GM10266 (cell line): ENCODE measurements at regions not wholly inside any gene's neighbourhood (a gene's known extent, or its start where the extent isn't known, plus 50 kb on each side); places are given as distances from the start of the nearest gene placed in this dataset.

Experiments used
- DNase-seq: peaks from one replicate; pipeline ENCODE4 v3.0.0; 2012; ENCODE audit errors: extremely low spot score
- TF ChIP-seq, protein P1 (sequence below): IDR thresholded peaks from 2 replicates; pipeline ENCODE4 v1.5.1; 2012; ENCODE audit warnings: mild to moderate bottlenecking, low read depth; ENCODE audit not compliant: control insufficient read depth, insufficient read depth; ENCODE audit errors: missing control alignments

DNA sequence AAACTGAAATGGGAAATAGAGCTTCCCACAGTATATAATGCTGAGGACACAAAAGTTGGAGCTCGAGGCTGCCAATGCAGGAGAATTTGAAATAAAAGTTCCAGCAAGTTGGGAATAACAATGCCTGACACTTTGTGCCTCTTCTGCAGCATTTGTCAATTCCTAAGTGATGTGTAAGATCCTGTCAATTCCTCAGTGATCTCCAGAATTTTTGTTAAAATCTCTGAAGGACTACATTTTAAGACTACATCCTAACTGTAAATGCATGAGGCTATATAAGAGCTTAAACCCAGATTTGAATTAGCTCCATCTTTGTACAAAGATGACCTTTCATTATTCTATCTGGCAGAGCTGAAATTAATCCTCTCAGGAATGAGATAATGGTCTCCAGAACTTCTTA lies 208.2 kb downstream of the COL12A1 start:
- TF ChIP-seq, protein P1, sequence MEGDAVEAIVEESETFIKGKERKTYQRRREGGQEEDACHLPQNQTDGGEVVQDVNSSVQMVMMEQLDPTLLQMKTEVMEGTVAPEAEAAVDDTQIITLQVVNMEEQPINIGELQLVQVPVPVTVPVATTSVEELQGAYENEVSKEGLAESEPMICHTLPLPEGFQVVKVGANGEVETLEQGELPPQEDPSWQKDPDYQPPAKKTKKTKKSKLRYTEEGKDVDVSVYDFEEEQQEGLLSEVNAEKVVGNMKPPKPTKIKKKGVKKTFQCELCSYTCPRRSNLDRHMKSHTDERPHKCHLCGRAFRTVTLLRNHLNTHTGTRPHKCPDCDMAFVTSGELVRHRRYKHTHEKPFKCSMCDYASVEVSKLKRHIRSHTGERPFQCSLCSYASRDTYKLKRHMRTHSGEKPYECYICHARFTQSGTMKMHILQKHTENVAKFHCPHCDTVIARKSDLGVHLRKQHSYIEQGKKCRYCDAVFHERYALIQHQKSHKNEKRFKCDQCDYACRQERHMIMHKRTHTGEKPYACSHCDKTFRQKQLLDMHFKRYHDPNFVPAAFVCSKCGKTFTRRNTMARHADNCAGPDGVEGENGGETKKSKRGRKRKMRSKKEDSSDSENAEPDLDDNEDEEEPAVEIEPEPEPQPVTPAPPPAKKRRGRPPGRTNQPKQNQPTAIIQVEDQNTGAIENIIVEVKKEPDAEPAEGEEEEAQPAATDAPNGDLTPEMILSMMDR: no peak
- no peak for DNase-seq

DNA sequence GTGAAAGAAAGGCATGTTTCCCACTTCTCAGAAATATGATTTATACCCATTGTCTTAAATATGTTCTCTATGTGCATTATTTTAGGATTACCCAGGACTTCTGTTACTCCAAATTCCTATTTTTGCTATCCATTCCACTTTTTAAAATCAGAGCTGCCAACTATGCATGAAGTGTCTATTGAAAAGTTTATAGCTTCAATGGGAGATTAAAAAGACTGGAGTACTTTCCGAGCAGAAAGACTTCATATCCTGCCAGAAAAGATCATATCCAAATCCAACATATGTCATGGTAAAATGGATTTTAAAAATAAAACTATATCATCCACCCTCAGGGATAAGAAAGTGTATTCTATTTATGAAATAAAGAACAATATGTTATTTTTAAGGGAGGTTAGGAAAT lies 212.7 kb downstream of the COL12A1 start:
- no peak for DNase-seq
- TF ChIP-seq, protein P1: no peak

DNA sequence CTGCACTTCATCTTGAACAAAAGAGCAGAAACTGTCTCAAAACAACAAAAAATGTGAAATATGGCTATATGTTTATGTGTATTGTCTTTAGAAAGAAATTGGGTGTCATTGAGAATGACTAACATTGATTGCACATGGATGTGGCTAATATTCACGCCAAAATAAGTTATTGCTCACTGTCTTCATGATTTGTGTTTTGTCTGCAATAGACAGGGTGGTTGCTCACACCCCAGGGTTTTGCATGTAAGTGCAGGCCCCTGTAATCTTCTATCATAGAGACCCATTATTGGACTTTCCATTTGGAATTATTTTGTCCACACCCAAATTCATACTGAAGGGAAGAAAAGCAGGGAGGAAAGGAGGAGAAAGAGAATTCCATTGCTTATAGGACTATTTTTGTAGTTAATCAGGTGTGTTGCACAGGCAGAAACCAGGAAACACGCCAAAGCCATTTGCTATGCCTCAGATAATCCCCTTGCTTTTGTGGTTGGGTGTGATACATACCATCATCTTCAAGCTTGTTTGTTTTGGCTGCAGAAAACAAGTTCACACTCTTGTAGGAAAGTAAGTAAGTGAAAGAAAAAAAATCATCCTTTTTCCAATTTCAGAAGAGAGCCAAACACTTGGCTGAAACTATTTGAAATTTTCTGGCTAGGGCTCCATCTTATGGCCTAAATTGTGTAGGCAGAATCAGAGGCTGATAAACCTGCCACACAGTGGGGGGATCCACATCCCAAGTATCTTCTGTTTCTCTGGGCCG lies 214.1 kb downstream of the COL12A1 start:
- no peak for DNase-seq
- TF ChIP-seq, protein P1: no peak

DNA sequence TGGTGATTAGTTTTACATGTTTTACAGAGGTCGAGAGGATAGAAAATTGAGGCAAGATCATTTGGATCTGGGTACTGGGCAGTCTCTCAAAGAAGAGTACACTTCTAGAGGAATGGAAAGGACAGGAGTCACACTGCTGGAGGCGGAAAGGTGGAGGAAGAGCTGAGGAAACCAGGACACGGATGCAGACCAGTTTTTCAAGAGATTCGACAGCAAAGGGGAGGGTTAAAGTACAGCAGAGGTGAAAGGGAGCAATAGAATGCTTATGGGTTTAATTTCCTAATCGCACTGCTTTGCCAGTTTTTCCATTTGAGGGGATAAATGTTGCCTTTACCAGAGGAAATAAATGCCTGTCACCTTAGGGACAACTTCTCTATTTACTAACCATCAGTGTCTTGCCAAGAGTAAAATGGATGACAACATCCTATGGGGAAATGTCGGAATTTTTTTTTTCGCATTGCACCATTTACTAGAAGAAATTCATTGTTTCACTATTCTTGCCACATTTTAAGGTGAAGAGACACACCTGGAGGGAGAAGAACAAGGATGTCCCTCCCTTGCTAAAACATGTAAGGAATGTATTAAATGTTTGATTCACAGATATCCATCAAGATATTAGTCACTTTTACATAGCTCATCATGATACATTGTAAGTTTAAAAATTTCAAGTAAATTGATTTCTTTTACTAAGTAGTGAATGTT lies 226.6 kb downstream of the COL12A1 start:
- TF ChIP-seq, protein P1: no peak
- no peak for DNase-seq

DNA sequence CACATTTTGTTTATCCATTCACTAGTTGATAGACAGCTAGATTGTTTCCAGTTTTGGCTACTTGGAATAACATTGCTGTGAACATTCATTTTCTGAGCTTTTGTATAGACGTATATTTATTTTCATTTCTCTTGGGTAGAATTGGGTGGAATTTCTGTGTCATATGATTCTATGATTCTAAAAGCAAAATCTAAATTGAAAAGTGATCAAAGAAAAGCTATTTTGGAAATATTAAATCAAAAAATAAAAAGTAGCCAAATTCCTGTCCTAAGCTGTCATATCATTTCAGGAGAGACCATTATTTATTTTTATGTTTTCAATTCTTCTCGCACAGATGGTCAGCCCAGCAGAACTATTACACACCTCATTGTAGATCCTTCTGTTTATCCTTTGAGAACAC lies 229.2 kb downstream of the COL12A1 start:
- no peak for DNase-seq
- TF ChIP-seq, protein P1: no peak

DNA sequence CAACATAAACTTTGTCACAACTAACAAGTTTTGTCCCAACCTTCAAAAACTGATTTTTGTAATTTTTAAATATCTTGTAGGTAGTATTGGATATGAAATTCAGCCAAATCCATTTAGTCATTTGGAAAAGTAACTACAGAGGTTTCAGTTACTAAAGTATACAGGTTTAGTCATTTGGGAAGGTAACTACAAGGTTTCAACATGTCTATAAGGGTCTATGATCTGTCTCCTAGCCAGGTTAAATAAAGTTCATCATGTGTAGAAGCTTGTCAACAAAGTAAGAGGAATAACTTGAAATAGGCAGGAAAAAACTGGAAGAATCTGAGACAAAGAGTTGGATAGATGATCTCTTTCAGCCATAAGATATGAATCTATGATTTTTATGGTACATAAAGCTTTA lies 229.8 kb downstream of the COL12A1 start:
- TF ChIP-seq, protein P1: no peak
- no peak for DNase-seq

DNA sequence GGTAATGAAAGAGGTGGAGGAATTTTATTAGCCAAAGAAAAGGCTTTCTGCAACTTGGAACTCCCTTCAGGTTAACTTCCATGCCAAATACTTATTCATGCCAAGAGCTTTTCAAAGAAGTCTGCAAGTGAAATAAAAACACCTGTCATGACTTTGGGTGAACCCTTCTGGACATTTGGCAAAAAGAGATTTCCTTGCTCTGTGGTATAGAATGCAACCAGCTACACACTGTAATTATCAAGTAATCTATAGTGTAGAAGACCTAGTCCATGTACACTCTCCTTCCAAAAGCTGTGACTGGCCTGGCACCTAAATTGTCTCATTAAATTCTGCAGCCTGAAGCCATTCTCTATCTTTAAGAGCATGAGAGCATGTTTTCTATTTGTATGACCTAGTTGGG lies 232.3 kb downstream of the COL12A1 start:
- TF ChIP-seq, protein P1: no peak
- DNase-seq: no peak
